ENCODE measurements at regions not wholly inside any gene's neighbourhood (a gene's known extent, or its start where the extent isn't known, plus 50 kb on each side); places are given as distances from the start of the nearest gene placed in this dataset.

- DNase-seq: no peak
Measured at GRCh38 chr16:73878611-73879010, 418.0 kb upstream of the PSMD7 start.

GRCh38 chr16:73877150-73877549 is 419.5 kb upstream of the PSMD7 start:
- no peak for DNase-seq

GRCh38 chr16:73875996-73876690 is 420.5 kb upstream of the PSMD7 start:
- DNase-seq: no peak

- DNase-seq: no peak
Measured at GRCh38 chr16:73874324-73874723, 422.3 kb upstream of the PSMD7 start.

- no peak for DNase-seq
Measured at GRCh38 chr16:73873643-73874042, 423.0 kb upstream of the PSMD7 start.

- DNase-seq: no peak
Measured at GRCh38 chr16:73872856-73873255, 423.8 kb upstream of the PSMD7 start.

GRCh38 chr16:73871088-73871733 is 425.4 kb upstream of the PSMD7 start:
- no peak for DNase-seq

- DNase-seq: no peak
Measured at GRCh38 chr16:73869126-73869525, 427.5 kb upstream of the PSMD7 start.

- no peak for DNase-seq
Measured at GRCh38 chr16:73864868-73865267, 431.7 kb upstream of the PSMD7 start.

GRCh38 chr16:73858326-73858725 is 438.3 kb upstream of the PSMD7 start:
- DNase-seq: no peak

GRCh38 chr16:73853968-73854367 is 442.6 kb upstream of the PSMD7 start:
- DNase-seq: no peak

- DNase-seq: no peak
Measured at GRCh38 chr16:73852561-73852960, 444.1 kb upstream of the PSMD7 start.

- DNase-seq: no peak
Measured at GRCh38 chr16:73848993-73849392, 447.6 kb upstream of the PSMD7 start.

GRCh38 chr16:73847090-73847489 is 449.5 kb upstream of the PSMD7 start:
- DNase-seq: no peak

- DNase-seq: no peak
Measured at GRCh38 chr16:73846356-73846755, 450.3 kb upstream of the PSMD7 start.

GRCh38 chr16:73846007-73846330 is 450.6 kb upstream of the PSMD7 start:
- no peak for DNase-seq

GRCh38 chr16:73845238-73846006 is 451.2 kb upstream of the PSMD7 start:
- DNase-seq: no peak

- DNase-seq: no peak
Measured at GRCh38 chr16:73840728-73841127, 455.9 kb upstream of the PSMD7 start.

GRCh38 chr16:73831220-73831619 is 465.4 kb upstream of the PSMD7 start:
- no peak for DNase-seq

GRCh38 chr16:73823205-73823849 is 473.3 kb upstream of the PSMD7 start:
- no peak for DNase-seq

- no peak for DNase-seq
Measured at GRCh38 chr16:73817526-73818324, 478.9 kb upstream of the PSMD7 start.

GRCh38 chr16:73813527-73813926 is 483.1 kb upstream of the PSMD7 start:
- no peak for DNase-seq

- DNase-seq: no peak
Measured at GRCh38 chr16:73804456-73804855, 492.2 kb upstream of the PSMD7 start.

Measured in stimulated activated CD4-positive, alpha-beta T cell treated with anti-CD3 and anti-CD28 coated beads, Interleukin-15, amount 100 ng/mL, for 24 hours (primary cell).